ENCODE measurements at regions not wholly inside any gene's neighbourhood (a gene's known extent, or its start where the extent isn't known, plus 50 kb on each side); places are given as distances from the start of the nearest gene placed in this dataset.
"Not testable (repeated sequence)": the region's sequence is repeated elsewhere in the genome, so short reads cannot be mapped to it uniquely, and the experiment has no call there.

DNA sequence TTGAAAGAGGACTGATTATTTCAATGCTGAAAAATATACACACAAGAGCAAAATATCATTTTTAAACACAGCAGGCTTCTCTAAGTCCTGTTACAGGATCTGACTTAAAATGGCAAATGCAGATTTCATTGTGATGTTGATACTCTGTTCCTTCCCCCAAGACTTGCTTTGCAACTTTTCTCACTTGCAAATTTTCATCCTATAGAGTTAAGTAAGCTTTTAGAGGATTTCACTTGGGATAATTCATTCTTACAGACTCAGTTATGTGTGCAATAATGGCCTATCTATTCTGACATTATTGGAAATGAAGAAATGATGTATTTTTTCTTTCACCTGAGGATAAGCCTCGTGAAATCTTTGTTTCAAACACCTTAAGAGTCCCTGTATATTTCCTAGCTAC lies 2403.2 kb downstream of the ARAP2 start:
- intact Hi-C loops (cut with DNase I; ENCODE audit: low total_unique reads), result no loop called here

DNA sequence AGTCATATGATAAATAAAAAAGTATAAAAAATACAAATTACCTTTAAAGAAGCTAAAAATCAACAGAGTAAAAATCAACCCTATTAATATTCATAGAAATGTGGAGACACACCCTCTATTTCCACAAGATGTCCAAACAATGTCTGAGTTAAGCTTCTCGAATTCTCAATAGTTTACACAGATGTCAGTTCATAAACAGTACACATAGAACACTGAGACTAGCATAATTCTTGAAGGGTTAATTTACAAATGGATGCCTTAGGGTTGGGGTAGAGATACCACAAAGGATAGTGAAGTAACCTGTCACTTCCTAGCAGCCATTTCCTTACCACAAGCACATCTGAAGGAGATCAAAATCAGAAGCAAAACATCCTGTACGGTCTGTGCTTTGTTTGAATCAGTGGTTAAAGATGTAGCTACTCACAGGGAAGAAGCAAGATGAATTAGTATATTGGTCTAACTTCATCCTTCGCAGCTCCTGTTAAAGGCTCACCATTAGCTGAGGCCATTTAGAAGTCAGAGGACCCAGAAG lies 2393.9 kb downstream of the ARAP2 start:
- 52 to 77% (median 61%) methylated on average over 3 of the region's 3 CpGs for WGBS, 5 donors
- intact Hi-C loops (cut with DNase I; ENCODE audit: low total_unique reads), result no loop called here
- Histone ChIP-seq H3K27ac (no peak overlapping the region), H3K4me1 (no peaks in the 10 kb centered on the region), H3K36me3 (no peaks in the 10 kb centered on the region), H3K4me3 (no peak overlapping the region), H3K9me3 (peaks cover 0 to 19% (median 7%) of the 10 kb centered on the region in 4 donors), H3K27me3 (no peaks in the 10 kb centered on the region)
- no peak for DNase-seq
- TF ChIP-seq POLR2AphosphoS5 (IDR thresholded peaks at IDR 0.05) (no peak), EP300 (IDR thresholded peaks at IDR 0.05) (no peak), POLR2A (IDR thresholded peaks at IDR 0.05) (no peak)
- TF ChIP-seq, protein P1, sequence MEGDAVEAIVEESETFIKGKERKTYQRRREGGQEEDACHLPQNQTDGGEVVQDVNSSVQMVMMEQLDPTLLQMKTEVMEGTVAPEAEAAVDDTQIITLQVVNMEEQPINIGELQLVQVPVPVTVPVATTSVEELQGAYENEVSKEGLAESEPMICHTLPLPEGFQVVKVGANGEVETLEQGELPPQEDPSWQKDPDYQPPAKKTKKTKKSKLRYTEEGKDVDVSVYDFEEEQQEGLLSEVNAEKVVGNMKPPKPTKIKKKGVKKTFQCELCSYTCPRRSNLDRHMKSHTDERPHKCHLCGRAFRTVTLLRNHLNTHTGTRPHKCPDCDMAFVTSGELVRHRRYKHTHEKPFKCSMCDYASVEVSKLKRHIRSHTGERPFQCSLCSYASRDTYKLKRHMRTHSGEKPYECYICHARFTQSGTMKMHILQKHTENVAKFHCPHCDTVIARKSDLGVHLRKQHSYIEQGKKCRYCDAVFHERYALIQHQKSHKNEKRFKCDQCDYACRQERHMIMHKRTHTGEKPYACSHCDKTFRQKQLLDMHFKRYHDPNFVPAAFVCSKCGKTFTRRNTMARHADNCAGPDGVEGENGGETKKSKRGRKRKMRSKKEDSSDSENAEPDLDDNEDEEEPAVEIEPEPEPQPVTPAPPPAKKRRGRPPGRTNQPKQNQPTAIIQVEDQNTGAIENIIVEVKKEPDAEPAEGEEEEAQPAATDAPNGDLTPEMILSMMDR (IDR thresholded peaks at IDR 0.05), result no peak

More for the DNA sequence above, 2403.2 kb downstream of the ARAP2 start:
- H3K9me3 ChIP-seq, result peaks cover 0 to 21% (median 4%) of the 10 kb centered on the region in 4 donors
- H3K4me1 ChIP-seq, result no peaks in the 10 kb centered on the region
- TF ChIP-seq POLR2A (IDR thresholded peaks at IDR 0.05) (no peak), EP300 (IDR thresholded peaks at IDR 0.05) (no peak), POLR2AphosphoS5 (IDR thresholded peaks at IDR 0.05) (no peak)
- TF ChIP-seq, protein P1 (IDR thresholded peaks at IDR 0.05), result no peak
- DNase-seq, result no peak
- H3K27ac ChIP-seq, result no peak overlapping the region
- WGBS, 5 donors, result 8 to 20% (median 12%) methylated on average over 1 of the region's 1 CpG
- no peaks in the 10 kb centered on the region for H3K27me3 ChIP-seq
- no peaks in the 10 kb centered on the region for H3K36me3 ChIP-seq
- no peak overlapping the region for H3K4me3 ChIP-seq

DNA sequence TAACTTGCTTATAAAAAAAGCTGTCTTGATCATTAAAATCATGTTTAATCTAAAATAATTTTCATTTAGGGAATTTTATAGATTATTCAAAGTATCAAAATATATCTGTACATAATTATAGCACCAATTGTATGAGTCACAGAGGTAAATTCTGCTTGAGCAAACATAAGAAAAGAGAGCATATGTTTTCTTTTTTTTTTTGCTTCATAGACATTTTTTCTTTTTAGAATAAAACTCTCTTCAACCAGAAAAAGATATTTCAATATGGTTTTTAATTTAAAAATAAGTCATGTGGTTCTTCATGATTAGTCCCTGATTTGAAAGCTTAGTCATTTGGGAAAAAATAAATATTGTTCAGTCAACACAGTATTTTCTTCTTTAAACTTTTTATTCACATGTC lies 2390.6 kb downstream of the ARAP2 start:
- H3K27ac ChIP-seq; H3K4me3 ChIP-seq; H3K36me3 ChIP-seq; intact Hi-C loops (cut with DNase I; ENCODE audit: low total_unique reads); H3K4me1 ChIP-seq; H3K27me3 ChIP-seq; DNase-seq; H3K9me3 ChIP-seq: not testable (repeated sequence)

DNA sequence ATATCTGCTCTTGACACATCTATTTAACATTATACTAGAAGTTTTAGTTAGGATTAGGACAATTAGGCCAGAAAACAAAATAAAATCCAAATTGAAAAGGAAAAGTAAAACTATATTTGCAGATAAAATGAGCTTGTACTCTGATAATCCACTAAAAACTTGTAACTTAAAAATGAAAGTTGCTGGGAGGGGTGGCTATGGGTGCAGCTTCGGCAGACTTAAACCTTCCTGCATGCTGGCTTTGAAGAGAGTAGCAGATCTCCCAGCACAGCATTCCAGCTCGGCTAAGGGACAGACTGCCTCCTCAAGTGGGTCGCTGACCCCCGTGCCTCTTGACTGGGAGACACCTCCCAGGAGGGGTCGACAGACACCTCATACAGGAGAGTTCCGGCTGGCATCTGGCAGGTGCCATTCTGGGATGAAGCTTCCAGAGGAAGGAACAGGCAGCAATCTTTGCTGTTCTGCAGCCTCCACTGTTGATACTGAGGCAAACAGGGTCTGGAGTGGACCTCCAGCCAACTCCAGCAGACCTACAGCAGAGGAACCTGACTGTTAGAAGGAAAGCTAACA lies 2379.9 kb downstream of the ARAP2 start:
- no peaks in the 10 kb centered on the region for H3K36me3 ChIP-seq
- WGBS, 5 donors, result 77 to 85% (median 80%) methylated on average over 6 of the region's 6 CpGs
- no peaks in the 10 kb centered on the region for H3K4me1 ChIP-seq
- TF ChIP-seq POLR2A (IDR thresholded peaks at IDR 0.05), result no peak
- no peak for TF ChIP-seq POLR2AphosphoS5 (IDR thresholded peaks at IDR 0.05)
- TF ChIP-seq, protein P1 (IDR thresholded peaks at IDR 0.05), result no peak
- TF ChIP-seq EP300 (IDR thresholded peaks at IDR 0.05), result no peak
- H3K27me3 ChIP-seq, result no peaks in the 10 kb centered on the region
- intact Hi-C loops (cut with DNase I; ENCODE audit: low total_unique reads), result no loop called here
- DNase-seq, result no peak
- H3K27ac ChIP-seq, result no peak overlapping the region
- no peak overlapping the region for H3K4me3 ChIP-seq
- H3K9me3 ChIP-seq, result peaks cover 0 to 19% (median 6%) of the 10 kb centered on the region in 4 donors

DNA sequence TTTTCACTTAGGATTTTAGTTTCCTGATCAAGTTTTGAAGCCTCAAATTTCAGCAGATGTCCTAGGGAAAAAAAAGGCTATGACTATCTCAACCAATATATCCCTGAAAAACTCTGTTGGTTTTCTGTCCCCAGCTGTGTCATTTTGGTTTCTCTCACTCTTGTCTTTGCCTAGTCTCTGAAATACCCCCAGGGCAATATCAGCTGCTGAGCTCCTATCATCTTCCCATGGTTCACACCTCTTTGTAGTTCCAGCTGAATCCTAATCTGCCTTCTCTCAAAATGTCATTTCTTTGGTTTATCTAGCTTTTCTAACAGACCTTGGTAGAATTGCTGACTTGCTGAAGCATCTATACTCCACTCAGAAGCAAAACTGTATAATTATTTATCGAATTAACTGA lies 2370.5 kb downstream of the ARAP2 start:
- TF ChIP-seq POLR2AphosphoS5 (IDR thresholded peaks at IDR 0.05) (no peak), EP300 (IDR thresholded peaks at IDR 0.05) (no peak), POLR2A (IDR thresholded peaks at IDR 0.05) (no peak)
- TF ChIP-seq, protein P1 (IDR thresholded peaks at IDR 0.05), result no peak
- no peaks in the 10 kb centered on the region for H3K4me1 ChIP-seq
- intact Hi-C loops (cut with DNase I; ENCODE audit: low total_unique reads), result no loop called here
- no peak overlapping the region for H3K27ac ChIP-seq
- 52 to 60% (median 58%) methylated on average over 1 of the region's 1 CpG for WGBS, 5 donors
- H3K4me3 ChIP-seq, result no peak overlapping the region
- no peaks in the 10 kb centered on the region for H3K36me3 ChIP-seq
- no peak for DNase-seq
- peaks cover 0 to 3% (median 0%) of the 10 kb centered on the region in 4 donors for H3K9me3 ChIP-seq
- H3K27me3 ChIP-seq, result no peaks in the 10 kb centered on the region

All from stomach (tissue), 8 donors.